ENCODE measurements at regions not wholly inside any gene's neighbourhood (a gene's known extent, or its start where the extent isn't known, plus 50 kb on each side); places are given as distances from the start of the nearest gene placed in this dataset.

DNA sequence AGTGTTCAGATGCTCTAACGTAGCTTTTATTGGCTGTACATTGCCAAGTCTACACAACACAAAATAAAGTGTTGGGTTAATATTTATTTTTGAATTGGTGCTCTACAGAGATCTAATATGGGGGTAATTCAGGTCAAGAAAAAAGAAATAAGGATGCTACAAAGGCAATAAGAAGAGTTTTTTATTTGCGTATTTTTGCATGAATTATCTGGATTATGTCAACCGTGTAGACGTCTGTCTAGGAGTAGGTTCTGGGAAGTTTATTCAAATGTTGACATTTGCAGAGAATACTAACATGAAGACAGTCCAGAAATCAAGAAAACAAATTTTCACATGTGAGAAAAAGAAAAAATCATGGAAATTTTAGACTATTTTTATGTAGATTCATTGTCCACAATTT, 876.7 kb upstream of the POU3F3 start:
- Mint-ChIP-seq H3K4me1 (no peaks in the 10 kb centered on the region), H3K36me3 (no peaks in the 10 kb centered on the region), H3K9me3 (peaks cover 0 to 2% (median 0%) of the 10 kb centered on the region in 7 donors), H3K4me3 (no peak overlapping the region), H3K27ac (no peak overlapping the region), H3K27me3 (ENCODE audit: low read depth in 3 of 3) (no peaks in the 10 kb centered on the region)
- Histone ChIP-seq H2AFZ (ENCODE audit: insufficient read depth, low read depth, low read length, poor library complexity, severe bottlenecking) (no peak overlapping the region), H3K9ac (ENCODE audit: insufficient read depth, low read length, poor library complexity, severe bottlenecking) (no peak overlapping the region), H3K79me2 (ENCODE audit: insufficient read depth, low read length) (no peaks in the 10 kb centered on the region), H3K4me2 (replicated peaks; ENCODE audit: extremely low read depth, low read length, poor library complexity, severe bottlenecking) (no peak overlapping the region), H3K4me3 (replicated peaks in 1 of 3; ENCODE audit: low read depth in 2 of 3, low read length in 3 of 3) (no peak overlapping the region), H3K27me3 (ENCODE audit: control insufficient read depth in 2 of 2, insufficient read depth in 2 of 2, low read length in 2 of 2) (no peaks in the 10 kb centered on the region), H3K27ac (ENCODE audit: low read depth in 1 of 2, low read length in 2 of 2) (no peak overlapping the region), H3K4me1 (ENCODE audit: control insufficient read depth in 1 of 2, insufficient read depth in 2 of 2, low read length in 2 of 2) (no peaks in the 10 kb centered on the region), H4K20me1 (ENCODE audit: insufficient read depth, low read length) (no peaks in the 10 kb centered on the region), H3K36me3 (replicated peaks in 1 of 2; ENCODE audit: control insufficient read depth in 1 of 2, insufficient read depth in 2 of 2, low read length in 2 of 2) (no peaks in the 10 kb centered on the region), H3K9me3 (replicated peaks in 1 of 2; ENCODE audit: control insufficient read depth in 1 of 2, insufficient read depth in 1 of 2, low read length in 2 of 2) (no peaks in the 10 kb centered on the region)
- no peak for DNase-seq
- TF ChIP-seq, protein P1, sequence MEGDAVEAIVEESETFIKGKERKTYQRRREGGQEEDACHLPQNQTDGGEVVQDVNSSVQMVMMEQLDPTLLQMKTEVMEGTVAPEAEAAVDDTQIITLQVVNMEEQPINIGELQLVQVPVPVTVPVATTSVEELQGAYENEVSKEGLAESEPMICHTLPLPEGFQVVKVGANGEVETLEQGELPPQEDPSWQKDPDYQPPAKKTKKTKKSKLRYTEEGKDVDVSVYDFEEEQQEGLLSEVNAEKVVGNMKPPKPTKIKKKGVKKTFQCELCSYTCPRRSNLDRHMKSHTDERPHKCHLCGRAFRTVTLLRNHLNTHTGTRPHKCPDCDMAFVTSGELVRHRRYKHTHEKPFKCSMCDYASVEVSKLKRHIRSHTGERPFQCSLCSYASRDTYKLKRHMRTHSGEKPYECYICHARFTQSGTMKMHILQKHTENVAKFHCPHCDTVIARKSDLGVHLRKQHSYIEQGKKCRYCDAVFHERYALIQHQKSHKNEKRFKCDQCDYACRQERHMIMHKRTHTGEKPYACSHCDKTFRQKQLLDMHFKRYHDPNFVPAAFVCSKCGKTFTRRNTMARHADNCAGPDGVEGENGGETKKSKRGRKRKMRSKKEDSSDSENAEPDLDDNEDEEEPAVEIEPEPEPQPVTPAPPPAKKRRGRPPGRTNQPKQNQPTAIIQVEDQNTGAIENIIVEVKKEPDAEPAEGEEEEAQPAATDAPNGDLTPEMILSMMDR (IDR thresholded peaks at IDR 0.05), result no peak
- intact Hi-C loops (cut with micrococcal nuclease), result no loop called here
- 100% methylated on average over 2 of the region's 4 CpGs for WGBS (ENCODE audit: insufficient coverage)

DNA sequence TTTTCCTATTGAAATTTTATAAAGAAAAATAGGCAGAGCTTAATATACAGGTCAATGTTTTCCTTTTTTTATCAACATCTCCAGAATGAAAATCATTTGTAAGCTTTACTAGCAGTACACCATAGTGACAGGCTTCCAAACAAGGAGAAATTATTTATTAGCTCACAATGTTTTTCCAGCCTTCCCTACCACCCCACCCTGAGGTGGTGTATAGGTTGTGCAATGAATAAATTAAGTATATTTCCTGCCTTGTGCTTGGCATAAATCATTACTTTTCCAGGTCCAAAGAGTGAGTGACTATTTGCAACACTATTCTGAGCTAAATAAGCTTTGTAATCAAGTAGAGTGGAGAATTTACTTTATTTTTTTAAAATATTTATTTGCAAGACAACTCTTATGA, 876.2 kb upstream of the POU3F3 start:
- Mint-ChIP-seq H3K36me3 (no peaks in the 10 kb centered on the region), H3K27ac (no peak overlapping the region), H3K4me1 (no peaks in the 10 kb centered on the region), H3K27me3 (ENCODE audit: low read depth in 3 of 3) (no peaks in the 10 kb centered on the region), H3K9me3 (peaks cover 0 to 2% (median 0%) of the 10 kb centered on the region in 7 donors), H3K4me3 (no peak overlapping the region)
- no peak overlapping the region for H3K4me3 ChIP-seq (replicated peaks in 1 of 3; ENCODE audit: low read depth in 2 of 3, low read length in 3 of 3)
- H3K4me1 ChIP-seq (ENCODE audit: control insufficient read depth in 1 of 2, insufficient read depth in 2 of 2, low read length in 2 of 2), result no peaks in the 10 kb centered on the region
- no peaks in the 10 kb centered on the region for H3K27me3 ChIP-seq (ENCODE audit: control insufficient read depth in 2 of 2, insufficient read depth in 2 of 2, low read length in 2 of 2)
- H3K36me3 ChIP-seq (replicated peaks in 1 of 2; ENCODE audit: control insufficient read depth in 1 of 2, insufficient read depth in 2 of 2, low read length in 2 of 2), result no peaks in the 10 kb centered on the region
- intact Hi-C loops (cut with micrococcal nuclease), result no loop called here
- no peaks in the 10 kb centered on the region for H4K20me1 ChIP-seq (ENCODE audit: insufficient read depth, low read length)
- no peak overlapping the region for H3K27ac ChIP-seq (ENCODE audit: low read depth in 1 of 2, low read length in 2 of 2)
- H3K4me2 ChIP-seq (replicated peaks; ENCODE audit: extremely low read depth, low read length, poor library complexity, severe bottlenecking), result no peak overlapping the region
- TF ChIP-seq, protein P1 (IDR thresholded peaks at IDR 0.05), result no peak
- H3K9me3 ChIP-seq (replicated peaks in 1 of 2; ENCODE audit: control insufficient read depth in 1 of 2, insufficient read depth in 1 of 2, low read length in 2 of 2), result no peaks in the 10 kb centered on the region
- H3K9ac ChIP-seq (ENCODE audit: insufficient read depth, low read length, poor library complexity, severe bottlenecking), result no peak overlapping the region
- DNase-seq, result no peak
- H3K79me2 ChIP-seq (ENCODE audit: insufficient read depth, low read length), result no peaks in the 10 kb centered on the region
- H2AFZ ChIP-seq (ENCODE audit: insufficient read depth, low read depth, low read length, poor library complexity, severe bottlenecking), result no peak overlapping the region
